ENCODE measurements at regions not wholly inside any gene's neighbourhood (a gene's known extent, or its start where the extent isn't known, plus 50 kb on each side); places are given as distances from the start of the nearest gene placed in this dataset.

GRCh38 chr21:29228306-29228705 is 70.4 kb upstream of the BACH1 start:
- ATAC-seq (replicated peaks) (no peak), DNase-seq (no peak)
- peaks cover 33 to 46% of the 10 kb centered on the region in 2 donors for H3K27me3 Mint-ChIP-seq
- H3K9me3 Mint-ChIP-seq: no peaks in the 10 kb centered on the region
- H3K4me3 Mint-ChIP-seq: no peak overlapping the region
- no peak overlapping the region for H3K27ac Mint-ChIP-seq
- H3K36me3 Mint-ChIP-seq (ENCODE audit: insufficient read depth): no peaks in the 10 kb centered on the region
- peaks cover 4 to 5% of the 10 kb centered on the region in 2 donors for H3K4me1 Mint-ChIP-seq (ENCODE audit: low read depth in 2 of 2)

DNA sequence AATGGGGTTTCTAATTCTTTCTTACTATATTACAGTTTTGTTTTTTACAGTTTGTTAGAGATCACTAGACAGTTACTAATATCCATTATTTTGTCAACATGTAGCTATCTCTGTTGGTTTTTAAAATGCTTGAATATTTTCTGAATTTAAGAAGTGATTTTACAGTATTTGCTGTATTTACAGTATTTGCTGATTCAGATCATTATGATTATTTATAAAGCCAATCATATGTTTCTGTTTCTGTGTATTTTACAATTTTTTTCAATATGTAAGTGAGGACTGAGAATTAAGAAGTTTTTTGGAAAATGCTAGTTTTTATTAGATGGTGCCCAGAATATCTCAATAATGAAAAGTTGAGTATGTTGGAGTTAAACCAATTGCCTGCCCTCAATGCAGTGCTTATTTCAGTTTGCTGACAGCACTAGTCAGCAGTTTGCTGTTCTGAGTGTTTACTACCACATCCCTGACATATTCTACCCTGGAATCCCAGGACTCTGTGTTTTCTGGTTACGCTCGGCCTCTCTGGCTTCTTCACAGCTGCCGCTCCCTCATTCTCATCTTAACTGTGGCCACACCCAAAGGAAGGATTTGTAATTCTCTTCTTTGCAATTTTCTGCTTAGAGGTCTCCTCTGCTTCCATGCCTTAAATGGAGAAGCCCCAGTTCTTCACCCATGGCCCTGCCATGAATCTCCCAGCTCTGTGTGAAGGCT is 68.0 kb upstream of the BACH1 start:
- no peak for DNase-seq
- Mint-ChIP-seq H3K27ac (no peak overlapping the region), H3K36me3 (ENCODE audit: insufficient read depth) (no peaks in the 10 kb centered on the region), H3K27me3 (peaks cover 45 to 69% of the 10 kb centered on the region in 2 donors), H3K4me3 (no peak overlapping the region), H3K4me1 (ENCODE audit: low read depth in 2 of 2) (peaks cover 5 to 7% of the 10 kb centered on the region in 2 donors), H3K9me3 (no peaks in the 10 kb centered on the region)
- no peak for ATAC-seq (replicated peaks)

DNA sequence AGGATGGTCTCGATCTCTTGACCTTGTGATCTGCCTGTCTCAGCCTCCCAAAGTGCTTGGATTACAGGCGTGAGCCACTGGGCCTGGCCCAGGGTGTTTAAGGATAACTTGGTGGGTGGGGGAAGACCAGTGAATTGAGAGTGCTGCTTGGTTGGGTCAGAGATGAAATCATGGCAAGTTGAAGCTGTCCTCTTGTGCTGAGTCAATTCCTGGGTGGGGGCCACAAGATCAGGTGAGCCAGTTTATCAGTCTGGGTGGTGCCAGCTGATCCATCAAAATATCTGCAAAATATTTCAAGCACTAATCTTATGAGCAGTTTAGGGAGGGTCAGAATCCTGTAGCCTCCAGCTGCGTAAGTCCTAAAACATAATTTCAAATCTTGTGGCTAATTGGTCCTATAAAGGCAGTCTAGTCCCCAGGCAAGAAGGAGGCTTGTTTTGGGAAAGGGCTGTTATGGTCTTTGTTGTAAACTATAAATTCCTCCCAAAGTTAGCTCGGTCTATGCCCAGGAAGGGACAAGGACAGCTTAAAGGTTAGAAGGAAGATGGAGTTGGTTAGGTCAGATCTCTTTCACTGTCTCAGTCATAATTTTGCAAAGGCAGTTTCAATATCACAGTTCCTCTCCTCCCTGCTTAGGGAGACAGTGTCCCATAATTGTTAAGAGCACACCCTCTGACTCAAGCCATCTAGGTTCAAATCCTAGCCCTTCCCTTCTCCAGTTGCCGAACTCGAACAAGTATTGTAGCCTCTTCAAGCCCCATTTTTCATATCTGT is 66.8 kb upstream of the BACH1 start:
- Mint-ChIP-seq H3K4me1 (ENCODE audit: low read depth in 2 of 2) (peaks cover 5 to 7% of the 10 kb centered on the region in 2 donors), H3K36me3 (ENCODE audit: insufficient read depth) (no peaks in the 10 kb centered on the region), H3K27ac (no peak overlapping the region), H3K9me3 (no peaks in the 10 kb centered on the region), H3K4me3 (no peak overlapping the region), H3K27me3 (peaks cover 41 to 56% of the 10 kb centered on the region in 2 donors)
- ATAC-seq (replicated peaks): no peak
- DNase-seq: no peak

DNA sequence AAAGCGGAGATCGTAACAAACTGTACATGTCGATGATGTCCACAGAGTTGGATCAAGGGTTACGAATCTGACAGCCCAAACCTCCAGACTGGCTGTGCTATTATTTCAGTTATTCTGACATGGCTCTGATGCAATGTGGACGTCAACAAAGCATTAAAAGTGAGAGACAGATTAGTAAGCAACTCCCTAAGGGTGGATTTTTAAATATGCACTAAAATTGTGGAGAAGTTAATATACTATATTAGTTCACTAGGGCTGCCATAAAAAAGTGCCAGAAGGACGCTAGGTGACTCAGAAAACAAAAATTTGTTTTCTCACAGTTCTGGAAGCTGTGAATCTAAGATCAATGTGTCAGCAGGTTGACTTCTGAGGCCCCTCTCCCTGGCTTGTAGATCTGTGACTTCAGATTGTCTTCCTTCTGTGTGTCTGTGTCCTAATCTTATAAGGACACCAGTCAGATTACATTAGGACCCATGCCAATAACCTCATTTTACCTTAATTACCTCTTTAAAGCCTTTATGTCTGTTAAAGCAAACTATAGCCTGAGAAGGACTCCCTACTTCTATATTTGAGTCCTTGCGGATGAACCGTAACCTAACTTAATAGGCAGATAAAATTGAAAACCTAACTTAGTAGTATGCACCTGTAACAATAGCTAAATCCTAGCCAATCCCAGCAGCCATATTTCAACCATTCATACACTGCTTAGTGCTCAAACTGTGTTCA is 66.0 kb upstream of the BACH1 start:
- ATAC-seq (replicated peaks) (no peak), DNase-seq (no peak)
- H3K4me3 Mint-ChIP-seq: no peak overlapping the region
- H3K27ac Mint-ChIP-seq: no peak overlapping the region
- no peaks in the 10 kb centered on the region for H3K36me3 Mint-ChIP-seq (ENCODE audit: insufficient read depth)
- H3K9me3 Mint-ChIP-seq: no peaks in the 10 kb centered on the region
- peaks cover 5 to 7% of the 10 kb centered on the region in 2 donors for H3K4me1 Mint-ChIP-seq (ENCODE audit: low read depth in 2 of 2)
- H3K27me3 Mint-ChIP-seq: peaks cover 37 to 51% of the 10 kb centered on the region in 2 donors

DNA sequence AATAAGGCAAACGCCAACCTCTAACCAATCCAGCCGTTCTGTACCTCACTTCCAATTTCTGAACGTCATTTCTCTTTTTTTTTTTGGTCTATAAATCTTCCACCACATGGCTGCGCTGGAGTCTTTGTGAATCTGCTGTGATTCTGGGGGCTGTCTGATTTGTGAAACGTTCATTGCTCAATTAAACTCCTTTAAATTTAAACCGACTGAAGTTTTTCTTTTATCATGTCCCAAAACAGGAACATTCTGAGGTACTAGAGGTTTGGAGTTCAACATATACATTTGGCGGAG is 65.5 kb upstream of the BACH1 start:
- Mint-ChIP-seq H3K4me3 (no peak overlapping the region), H3K27me3 (peaks cover 37 to 51% of the 10 kb centered on the region in 2 donors), H3K4me1 (ENCODE audit: low read depth in 2 of 2) (peaks cover 5 to 7% of the 10 kb centered on the region in 2 donors), H3K36me3 (ENCODE audit: insufficient read depth) (no peaks in the 10 kb centered on the region), H3K9me3 (no peaks in the 10 kb centered on the region), H3K27ac (no peak overlapping the region)
- no peak for ATAC-seq (replicated peaks)
- DNase-seq: no peak

- H3K9me3 Mint-ChIP-seq: no peaks in the 10 kb centered on the region
- peaks cover 37 to 51% of the 10 kb centered on the region in 2 donors for H3K27me3 Mint-ChIP-seq
- H3K4me1 Mint-ChIP-seq (ENCODE audit: low read depth in 2 of 2): peaks cover 5 to 7% of the 10 kb centered on the region in 2 donors
- no peaks in the 10 kb centered on the region for H3K36me3 Mint-ChIP-seq (ENCODE audit: insufficient read depth)
- no peak for ATAC-seq (replicated peaks)
- H3K27ac Mint-ChIP-seq: no peak overlapping the region
- no peak overlapping the region for H3K4me3 Mint-ChIP-seq
- DNase-seq: no peak
Measured at GRCh38 chr21:29233611-29234540, 64.8 kb upstream of the BACH1 start.

GRCh38 chr21:29235714-29236197 is 63.0 kb upstream of the BACH1 start:
- H3K9me3 Mint-ChIP-seq: no peaks in the 10 kb centered on the region
- H3K4me1 Mint-ChIP-seq (ENCODE audit: low read depth in 2 of 2): peaks cover 5 to 7% of the 10 kb centered on the region in 2 donors
- H3K27ac Mint-ChIP-seq: no peak overlapping the region
- no peaks in the 10 kb centered on the region for H3K36me3 Mint-ChIP-seq (ENCODE audit: insufficient read depth)
- H3K27me3 Mint-ChIP-seq: peaks cover 37 to 48% of the 10 kb centered on the region in 2 donors
- DNase-seq (no peak), ATAC-seq (replicated peaks) (no peak)
- no peak overlapping the region for H3K4me3 Mint-ChIP-seq

GRCh38 chr21:29236201-29236600 is 62.5 kb upstream of the BACH1 start:
- no peak for DNase-seq
- ATAC-seq (replicated peaks): no peak
- no peaks in the 10 kb centered on the region for H3K9me3 Mint-ChIP-seq
- H3K4me3 Mint-ChIP-seq: no peak overlapping the region
- no peaks in the 10 kb centered on the region for H3K36me3 Mint-ChIP-seq (ENCODE audit: insufficient read depth)
- peaks cover 4 to 5% of the 10 kb centered on the region in 2 donors for H3K4me1 Mint-ChIP-seq (ENCODE audit: low read depth in 2 of 2)
- H3K27ac Mint-ChIP-seq: no peak overlapping the region
- peaks cover 33 to 44% of the 10 kb centered on the region in 2 donors for H3K27me3 Mint-ChIP-seq

DNA sequence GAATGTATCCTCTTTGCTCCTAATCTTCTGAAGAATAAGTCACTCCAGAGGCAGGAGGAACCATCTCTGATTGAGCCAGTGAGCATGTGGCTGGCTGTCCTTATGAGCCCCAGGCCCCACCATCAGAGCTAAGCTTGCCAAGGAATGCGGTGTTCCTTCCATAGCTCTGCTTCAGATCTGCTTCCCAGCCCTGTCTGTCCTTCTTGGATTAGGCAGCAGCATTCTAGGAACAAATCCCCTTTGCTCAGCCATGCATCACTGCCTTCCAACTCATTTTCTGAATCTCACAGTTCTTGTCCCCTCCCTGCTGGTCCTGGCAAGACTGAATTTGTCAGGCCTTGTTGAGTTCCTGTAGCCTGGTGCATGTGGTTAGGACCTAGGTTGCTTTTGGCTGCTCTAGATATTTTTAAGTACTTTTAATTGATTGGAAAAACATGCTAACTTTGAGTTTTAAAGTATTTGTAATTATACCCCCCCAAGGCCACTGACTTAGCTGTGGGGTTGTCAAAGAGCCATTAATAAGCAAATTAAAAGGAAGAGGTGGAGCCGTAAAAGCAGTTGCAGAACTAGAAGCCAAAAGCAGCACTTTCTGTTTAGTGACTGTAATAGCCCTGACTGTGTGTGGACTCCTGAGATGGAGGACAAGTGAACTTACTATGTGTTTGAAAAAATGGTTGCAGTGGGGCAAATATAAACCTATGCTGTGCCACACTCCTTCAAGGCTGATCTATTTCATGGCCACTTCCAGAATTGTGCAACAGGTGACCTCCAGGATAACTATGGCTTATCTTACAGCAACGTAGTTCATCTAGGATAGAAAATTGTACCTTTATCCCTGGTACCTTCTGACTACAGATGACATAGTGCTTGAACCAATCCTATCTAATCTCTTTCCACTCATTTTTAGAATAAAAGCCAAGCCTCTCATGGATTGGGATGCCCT is 61.3 kb upstream of the BACH1 start:
- Mint-ChIP-seq H3K36me3 (ENCODE audit: insufficient read depth) (no peaks in the 10 kb centered on the region), H3K4me3 (no peak overlapping the region), H3K27me3 (peaks cover 21 to 32% of the 10 kb centered on the region in 2 donors), H3K9me3 (no peaks in the 10 kb centered on the region), H3K27ac (no peak overlapping the region), H3K4me1 (ENCODE audit: low read depth in 2 of 2) (peaks cover 3 to 5% of the 10 kb centered on the region in 2 donors)
- no peak for ATAC-seq (replicated peaks)
- no peak for DNase-seq

DNA sequence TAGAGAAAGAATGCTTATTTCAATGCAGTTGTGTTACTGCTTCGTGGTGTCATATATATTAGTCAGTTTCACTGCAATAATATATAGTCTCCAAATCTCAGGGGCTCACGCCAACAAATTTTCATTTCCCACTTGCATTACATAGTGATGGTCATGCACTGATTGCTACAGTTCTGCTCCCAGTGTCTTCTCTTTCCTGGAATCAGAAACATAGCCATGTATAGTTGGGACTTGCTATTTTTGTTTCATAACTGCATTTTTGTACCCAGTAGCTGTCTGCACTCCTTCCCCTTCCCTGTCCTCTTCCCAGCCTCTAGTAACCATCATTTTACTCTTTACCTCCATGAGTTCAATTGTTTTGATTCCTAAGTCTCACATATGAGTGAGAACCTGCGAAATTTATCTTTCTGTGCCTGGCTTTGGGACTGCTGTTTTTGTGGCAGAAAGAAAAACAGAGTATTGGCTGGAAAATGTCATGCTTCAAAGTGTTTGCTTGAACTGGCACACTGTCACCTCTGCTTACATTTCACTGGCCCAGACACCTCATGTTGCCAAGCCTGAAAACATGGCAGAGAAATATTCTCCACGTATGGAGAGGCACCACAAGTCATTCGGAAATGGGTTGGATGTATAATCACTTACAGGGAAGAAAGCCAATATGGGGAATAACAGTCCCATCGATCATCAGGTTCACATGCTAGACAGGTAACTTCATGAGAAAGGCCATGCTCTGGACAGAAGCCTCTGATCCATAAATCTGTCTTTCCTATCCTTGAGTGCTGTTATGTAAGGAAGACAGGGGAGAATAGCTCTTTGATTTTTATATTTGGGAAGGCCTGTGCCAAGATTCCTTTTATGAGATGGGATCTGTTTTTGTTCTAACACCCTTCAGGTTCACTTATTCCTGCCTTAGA is 60.4 kb upstream of the BACH1 start:
- peaks cover 18 to 23% of the 10 kb centered on the region in 2 donors for H3K27me3 Mint-ChIP-seq
- peaks cover under 1 to 2% of the 10 kb centered on the region in 2 donors for H3K4me1 Mint-ChIP-seq (ENCODE audit: low read depth in 2 of 2)
- ATAC-seq (replicated peaks) (no peak), DNase-seq (no peak)
- no peak overlapping the region for H3K4me3 Mint-ChIP-seq
- no peaks in the 10 kb centered on the region for H3K9me3 Mint-ChIP-seq
- H3K27ac Mint-ChIP-seq: no peak overlapping the region
- no peaks in the 10 kb centered on the region for H3K36me3 Mint-ChIP-seq (ENCODE audit: insufficient read depth)

GRCh38 chr21:29238967-29239290 is 59.8 kb upstream of the BACH1 start:
- Mint-ChIP-seq H3K27ac (no peak overlapping the region), H3K36me3 (ENCODE audit: insufficient read depth) (no peaks in the 10 kb centered on the region), H3K27me3 (peaks cover 17 to 18% of the 10 kb centered on the region in 2 donors), H3K4me3 (no peak overlapping the region), H3K4me1 (ENCODE audit: low read depth in 2 of 2) (peaks cover 0 to 2% of the 10 kb centered on the region in 2 donors), H3K9me3 (no peaks in the 10 kb centered on the region)
- ATAC-seq (replicated peaks) (no peak), DNase-seq (no peak)

Measured in effector memory CD8-positive, alpha-beta T cell (primary cell).